ENCODE measurements at regions not wholly inside any gene's neighbourhood (a gene's known extent, or its start where the extent isn't known, plus 50 kb on each side); places are given as distances from the start of the nearest gene placed in this dataset.

DNA sequence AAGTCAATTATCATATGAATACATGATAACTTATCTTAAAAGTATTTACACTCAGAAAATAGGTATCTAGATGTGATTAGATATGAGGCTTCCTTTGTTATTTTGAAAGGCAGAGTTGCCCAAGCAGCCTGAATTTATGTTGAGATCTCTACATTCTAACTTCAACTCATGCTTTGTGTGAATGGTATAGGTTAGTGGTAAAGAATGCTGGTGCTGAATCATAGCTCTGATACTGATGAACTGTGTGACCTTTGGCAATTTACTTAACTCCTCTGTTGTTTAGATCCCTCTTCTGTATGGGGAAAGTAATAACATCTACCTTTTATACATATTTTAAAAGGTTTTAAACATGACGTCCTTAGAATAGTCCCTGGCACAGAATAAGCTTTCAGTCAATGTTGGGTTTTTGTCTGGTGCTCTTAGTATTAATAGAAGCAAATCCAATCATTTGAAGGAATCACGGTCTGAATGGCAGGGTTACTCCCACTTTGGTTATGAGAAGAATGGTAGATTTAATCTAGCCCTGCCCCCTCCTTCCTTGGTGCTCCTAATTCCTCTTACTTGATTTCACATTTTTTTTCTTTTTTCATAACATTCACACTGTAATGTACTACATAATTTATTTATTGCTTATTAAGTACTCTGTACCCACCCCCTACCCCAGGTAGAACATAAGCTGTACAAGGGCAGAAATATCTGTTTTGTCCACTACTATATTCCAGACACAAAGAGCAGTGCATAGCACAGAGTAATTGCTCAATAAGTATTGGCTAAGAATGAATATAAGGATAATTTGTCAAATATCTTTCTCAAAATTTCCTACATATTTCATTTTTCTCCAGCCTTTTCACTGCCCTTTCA is 203.3 kb upstream of the KRR1 start:
- TF ChIP-seq, protein P1, sequence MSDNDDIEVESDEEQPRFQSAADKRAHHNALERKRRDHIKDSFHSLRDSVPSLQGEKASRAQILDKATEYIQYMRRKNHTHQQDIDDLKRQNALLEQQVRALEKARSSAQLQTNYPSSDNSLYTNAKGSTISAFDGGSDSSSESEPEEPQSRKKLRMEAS (IDR thresholded peaks at IDR 0.05): no peak
- TF ChIP-seq CREB1 (IDR thresholded peaks at IDR 0.05; ENCODE audit: low read depth): no peak
- TF ChIP-seq REST (IDR thresholded peaks at IDR 0.05; ENCODE audit: low read depth): no peak
- TF ChIP-seq, protein P2, sequence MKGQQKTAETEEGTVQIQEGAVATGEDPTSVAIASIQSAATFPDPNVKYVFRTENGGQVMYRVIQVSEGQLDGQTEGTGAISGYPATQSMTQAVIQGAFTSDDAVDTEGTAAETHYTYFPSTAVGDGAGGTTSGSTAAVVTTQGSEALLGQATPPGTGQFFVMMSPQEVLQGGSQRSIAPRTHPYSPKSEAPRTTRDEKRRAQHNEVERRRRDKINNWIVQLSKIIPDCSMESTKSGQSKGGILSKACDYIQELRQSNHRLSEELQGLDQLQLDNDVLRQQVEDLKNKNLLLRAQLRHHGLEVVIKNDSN (IDR thresholded peaks at IDR 0.05): no peak
- no peak for TF ChIP-seq EGR1 (IDR thresholded peaks at IDR 0.05)
- no peak for TF ChIP-seq CEBPB (IDR thresholded peaks at IDR 0.05)
- no peak for TF ChIP-seq TAF1 (IDR thresholded peaks at IDR 0.05; ENCODE audit: low read depth)
- no peak for TF ChIP-seq TEAD4 (IDR thresholded peaks at IDR 0.05)
- no peak for TF ChIP-seq RAD21 (IDR thresholded peaks at IDR 0.05; ENCODE audit: low read depth)

Measured in Ishikawa (cell line).